Activated B cell treated with CpG ODN at 0.5 μM for 24 hours (primary cell): ENCODE measurements at regions not wholly inside any gene's neighbourhood (a gene's known extent, or its start where the extent isn't known, plus 50 kb on each side); places are given as distances from the start of the nearest gene placed in this dataset.

ENCODE experiments used
- ATAC-seq: fragments of 200-7000 bp; cut with Tn5 transposase; one replicate; pipeline ENCODE4 v1.10.0; 2021; ENCODE audit warnings: low read depth, mild to moderate bottlenecking, moderate library complexity
- CTCF ChIA-PET: fragments of 350-600 bp; sonication (Branson Sonifier 250); formaldehyde crosslinking; loops from one replicate; lab custom pipeline; 2021; ENCODE audit warnings: antibody characterized with exemption; lab: Charles Lee
- POLR2A ChIA-PET: fragments of 350-600 bp; sonication (Branson Sonifier 250); formaldehyde crosslinking; loops from one replicate; lab custom pipeline; 2021; ENCODE audit warnings: antibody characterized with exemption; lab: Charles Lee
- DNase-seq: peaks from one replicate; pipeline ENCODE4 v3.0.0; 2022
- H3K27ac Mint-ChIP-seq: one replicate; pipeline ENCODE4 v1.8.0; 2020; ENCODE audit warnings: mixed read lengths
- H3K27me3 Mint-ChIP-seq: one replicate; pipeline ENCODE4 v1.8.0; 2021; ENCODE audit warnings: mixed read lengths
- H3K36me3 Mint-ChIP-seq: one replicate; pipeline ENCODE4 v1.8.0; 2021; ENCODE audit warnings: low read depth, mixed read lengths
- H3K4me1 Mint-ChIP-seq: one replicate; pipeline ENCODE4 v1.8.0; 2021; ENCODE audit warnings: mixed read lengths
- H3K4me3 Mint-ChIP-seq: one replicate; pipeline ENCODE4 v1.8.0; 2020; ENCODE audit warnings: mild to moderate bottlenecking, mixed read lengths
- H3K9me3 Mint-ChIP-seq: one replicate; pipeline ENCODE4 v1.8.0; 2020; ENCODE audit warnings: mixed read lengths
- CTCF ChIP-seq: fragments of 200-600 bp; IDR thresholded peaks from one replicate; pipeline ENCODE4 v1.8.0; 2022; ENCODE audit warnings: antibody characterized with exemption, mild to moderate bottlenecking
- intact Hi-C: fragments of 100-400 bp; cut with micrococcal nuclease; formaldehyde crosslinking; loops from one replicate; pipeline ENCODE4 v1.15.1; 2024

GRCh38 chr2:118475622-118476205 is 371.7 kb downstream of the EN1 start:
- Mint-ChIP-seq H3K4me1 (no peaks in the 10 kb centered on the region), H3K36me3 (no peaks in the 10 kb centered on the region), H3K27ac (no peak overlapping the region), H3K4me3 (no peak overlapping the region), H3K9me3 (no peaks in the 10 kb centered on the region), H3K27me3 (no peaks in the 10 kb centered on the region)
- intact Hi-C loops = no loop called here
- no peak for DNase-seq
- no peak for TF ChIP-seq CTCF
- CTCF ChIA-PET = no interaction called here
- ATAC-seq = no peak
- POLR2A ChIA-PET = no interaction called here

- DNase-seq = no peak
- Mint-ChIP-seq H3K27me3 (no peaks in the 10 kb centered on the region), H3K36me3 (no peaks in the 10 kb centered on the region), H3K4me1 (no peaks in the 10 kb centered on the region), H3K4me3 (no peak overlapping the region), H3K27ac (no peak overlapping the region), H3K9me3 (no peaks in the 10 kb centered on the region)
- ChIA-PET CTCF (no interaction called here), POLR2A (no interaction called here)
- no peak for TF ChIP-seq CTCF
- no peak for ATAC-seq
- intact Hi-C loops = no loop called here
Measured at GRCh38 chr2:118474541-118474920, 372.9 kb downstream of the EN1 start.

GRCh38 chr2:118473846-118474540 is 373.5 kb downstream of the EN1 start:
- Mint-ChIP-seq H3K4me1 (no peaks in the 10 kb centered on the region), H3K27me3 (no peaks in the 10 kb centered on the region), H3K4me3 (no peak overlapping the region), H3K36me3 (no peaks in the 10 kb centered on the region), H3K9me3 (no peaks in the 10 kb centered on the region), H3K27ac (no peak overlapping the region)
- DNase-seq = no peak
- intact Hi-C loops = no loop called here
- CTCF ChIA-PET = no interaction called here
- no peak for ATAC-seq
- TF ChIP-seq CTCF = no peak
- POLR2A ChIA-PET = no interaction called here

- Mint-ChIP-seq H3K27ac (no peak overlapping the region), H3K27me3 (no peaks in the 10 kb centered on the region), H3K4me3 (no peak overlapping the region), H3K4me1 (no peaks in the 10 kb centered on the region), H3K36me3 (no peaks in the 10 kb centered on the region), H3K9me3 (no peaks in the 10 kb centered on the region)
- ATAC-seq (no peak), DNase-seq (no peak)
- CTCF ChIA-PET = no interaction called here
- no peak for TF ChIP-seq CTCF
- intact Hi-C loops = no loop called here
- POLR2A ChIA-PET = no interaction called here
Measured at GRCh38 chr2:118473241-118473640, 374.2 kb downstream of the EN1 start.

- ChIA-PET CTCF (no interaction called here), POLR2A (no interaction called here)
- Mint-ChIP-seq H3K27me3 (no peaks in the 10 kb centered on the region), H3K9me3 (no peaks in the 10 kb centered on the region), H3K27ac (no peak overlapping the region), H3K36me3 (no peaks in the 10 kb centered on the region), H3K4me1 (no peaks in the 10 kb centered on the region), H3K4me3 (no peak overlapping the region)
- intact Hi-C loops = no loop called here
- DNase-seq = no peak
- ATAC-seq = no peak
- TF ChIP-seq CTCF = no peak
Measured at GRCh38 chr2:118470297-118470696, 377.2 kb downstream of the EN1 start.
